ENCODE measurements at regions not wholly inside any gene's neighbourhood (a gene's known extent, or its start where the extent isn't known, plus 50 kb on each side); places are given as distances from the start of the nearest gene placed in this dataset.
"Not testable (repeated sequence)": the region's sequence is repeated elsewhere in the genome, so short reads cannot be mapped to it uniquely, and the experiment has no call there.

GRCh38 chr3:178329936-178330335 lies 206.3 kb upstream of the KCNMB2 start:
- no peak for ATAC-seq

GRCh38 chr3:178334239-178334638 lies 202.0 kb upstream of the KCNMB2 start:
- ATAC-seq = no peak

GRCh38 chr3:178336336-178336735 lies 199.9 kb upstream of the KCNMB2 start:
- ATAC-seq = no peak

GRCh38 chr3:178340506-178340905 lies 195.7 kb upstream of the KCNMB2 start:
- ATAC-seq = no peak

GRCh38 chr3:178341636-178342035 lies 194.6 kb upstream of the KCNMB2 start:
- ATAC-seq = no peak

GRCh38 chr3:178342111-178342510 lies 194.1 kb upstream of the KCNMB2 start:
- ATAC-seq = no peak

- peak; percentile 97 for ATAC-seq
Observed at GRCh38 chr3:178343433-178344038, 192.7 kb upstream of the KCNMB2 start.

GRCh38 chr3:178345944-178346343 lies 190.3 kb upstream of the KCNMB2 start:
- ATAC-seq = no peak

- not testable (repeated sequence) for ATAC-seq
Observed at GRCh38 chr3:178348561-178349217, 187.5 kb upstream of the KCNMB2 start.

GRCh38 chr3:178349218-178349596 lies 187.0 kb upstream of the KCNMB2 start:
- ATAC-seq = not testable (repeated sequence)

- no peak for ATAC-seq
Observed at GRCh38 chr3:178350763-178351162, 185.5 kb upstream of the KCNMB2 start.

- ATAC-seq = no peak
Observed at GRCh38 chr3:178352326-178353005, 183.8 kb upstream of the KCNMB2 start.

GRCh38 chr3:178353006-178353694 lies 183.1 kb upstream of the KCNMB2 start:
- no peak for ATAC-seq

- no peak for ATAC-seq
Observed at GRCh38 chr3:178359728-178360127, 176.5 kb upstream of the KCNMB2 start.

- not testable (repeated sequence) for ATAC-seq
Observed at GRCh38 chr3:178363048-178363447, 173.2 kb upstream of the KCNMB2 start.

- ATAC-seq = no peak
Observed at GRCh38 chr3:178367817-178368617, 168.2 kb upstream of the KCNMB2 start.

- ATAC-seq = no peak
Observed at GRCh38 chr3:178369006-178369405, 167.2 kb upstream of the KCNMB2 start.

- no peak for ATAC-seq
Observed at GRCh38 chr3:178369811-178370210, 166.4 kb upstream of the KCNMB2 start.

GRCh38 chr3:178370387-178370786 lies 165.8 kb upstream of the KCNMB2 start:
- no peak for ATAC-seq

- no peak for ATAC-seq
Observed at GRCh38 chr3:178381555-178381954, 154.7 kb upstream of the KCNMB2 start.

GRCh38 chr3:178381971-178382448 lies 154.2 kb upstream of the KCNMB2 start:
- no peak for ATAC-seq

- no peak for ATAC-seq
Observed at GRCh38 chr3:178382449-178383061, 153.7 kb upstream of the KCNMB2 start.
